HG03039 (cell line): ENCODE measurements at regions not wholly inside any gene's neighbourhood (a gene's known extent, or its start where the extent isn't known, plus 50 kb on each side); places are given as distances from the start of the nearest gene placed in this dataset.

Experiments
- ATAC-seq: cut with Tn5 transposase; IDR thresholded peaks from one replicate; pipeline ENCODE4 v1.9.1; 2021; ENCODE audit warnings: mild to moderate bottlenecking, moderate library complexity; ENCODE audit not compliant: unreplicated experiment

DNA sequence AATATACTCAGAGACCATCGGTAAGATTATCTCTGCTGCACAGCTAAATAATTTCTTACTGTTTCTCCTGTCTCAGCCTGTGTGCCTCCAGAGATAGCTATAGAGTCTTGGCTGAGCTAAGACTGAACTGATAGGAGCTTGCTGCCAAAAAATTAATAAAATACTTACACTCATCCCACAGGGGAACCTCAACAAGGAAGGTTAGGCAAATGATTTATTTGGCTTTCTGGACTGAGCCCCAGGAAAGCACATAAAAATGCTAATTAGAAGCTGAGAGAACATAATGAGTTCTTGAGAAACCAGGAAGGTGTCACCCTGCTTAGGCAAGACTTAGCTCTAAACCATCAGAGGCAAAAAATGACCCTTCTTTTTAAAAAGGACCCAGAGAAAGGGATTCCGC, 534.5 kb downstream of the TNS3 start:
- no peak for ATAC-seq

DNA sequence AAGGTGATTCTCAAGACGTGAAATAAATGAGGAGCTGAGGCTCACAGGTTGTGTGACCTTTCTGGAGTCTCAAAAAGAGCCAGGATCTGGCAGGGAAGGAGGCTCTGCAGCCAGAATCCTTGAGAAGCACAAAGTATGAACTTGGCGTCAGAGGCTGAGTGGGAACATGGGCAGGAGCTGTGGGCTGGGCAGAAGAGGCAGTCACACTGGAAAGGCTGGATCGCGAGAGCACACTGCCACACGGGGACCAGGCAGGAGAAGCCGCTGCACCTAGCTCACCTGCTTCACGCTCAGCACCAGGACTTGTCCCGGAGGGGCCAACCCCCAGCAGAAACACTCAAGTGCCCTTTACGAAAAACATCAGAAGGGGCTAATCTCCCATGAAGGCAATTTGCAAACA, 535.0 kb downstream of the TNS3 start:
- no peak for ATAC-seq

DNA sequence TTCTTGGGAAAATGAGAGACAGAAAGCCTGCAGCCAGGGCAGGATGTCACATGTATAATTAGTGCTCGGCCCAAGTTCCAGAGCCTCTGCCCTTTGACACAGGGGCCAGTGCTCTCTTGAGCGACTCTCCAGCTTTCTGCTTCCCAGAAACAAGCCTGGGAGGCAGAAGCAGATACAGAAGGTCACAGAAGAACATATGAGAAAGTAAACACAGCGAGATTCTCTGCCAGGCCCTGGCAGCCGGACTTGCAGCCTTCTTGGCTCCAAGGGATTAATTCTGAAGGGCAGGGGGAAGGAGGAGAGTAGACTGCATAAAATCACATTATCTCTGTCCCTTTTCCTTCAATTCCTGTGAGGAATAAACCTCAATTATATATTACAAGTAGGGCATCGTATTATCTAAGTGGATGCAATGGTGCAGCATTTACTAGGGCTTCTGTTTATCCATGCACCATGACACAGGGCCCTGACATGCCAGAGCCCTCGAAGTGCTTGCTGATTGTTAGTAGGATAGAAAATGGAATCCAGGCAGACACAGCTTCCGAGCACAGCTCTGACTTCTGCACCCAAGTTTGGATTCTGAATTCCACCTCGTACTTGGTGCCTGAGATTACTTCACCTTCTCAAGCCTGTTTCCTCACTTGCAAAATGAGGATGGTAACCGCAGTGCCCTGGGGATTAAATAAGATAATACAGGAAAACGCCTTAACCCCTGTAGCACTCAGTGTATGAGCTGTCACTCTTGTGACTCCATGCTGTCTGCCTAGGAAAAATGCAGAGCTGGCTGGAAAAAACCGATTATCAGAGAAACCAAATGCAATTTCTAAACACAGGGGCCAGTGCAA, 536.5 kb downstream of the TNS3 start:
- no peak for ATAC-seq

DNA sequence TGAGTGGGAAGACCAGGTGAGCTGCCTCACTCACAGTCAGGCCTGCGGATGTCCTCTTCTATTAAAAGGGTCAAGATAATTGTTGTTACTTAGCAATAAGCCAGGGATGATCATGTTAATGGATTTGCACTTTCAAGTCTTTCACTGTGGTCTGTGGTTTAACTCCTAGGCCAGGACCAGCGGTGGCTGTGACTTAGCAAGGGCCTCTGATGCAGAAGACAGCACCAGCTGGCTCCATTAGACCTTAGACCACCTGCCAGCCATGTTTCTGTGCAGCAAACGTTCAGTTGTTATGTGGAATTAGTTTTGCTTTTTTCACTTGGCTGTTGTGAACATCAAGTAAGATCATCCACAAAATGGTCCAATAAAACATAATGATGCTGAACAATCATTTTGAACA, 537.3 kb downstream of the TNS3 start:
- no peak for ATAC-seq

DNA sequence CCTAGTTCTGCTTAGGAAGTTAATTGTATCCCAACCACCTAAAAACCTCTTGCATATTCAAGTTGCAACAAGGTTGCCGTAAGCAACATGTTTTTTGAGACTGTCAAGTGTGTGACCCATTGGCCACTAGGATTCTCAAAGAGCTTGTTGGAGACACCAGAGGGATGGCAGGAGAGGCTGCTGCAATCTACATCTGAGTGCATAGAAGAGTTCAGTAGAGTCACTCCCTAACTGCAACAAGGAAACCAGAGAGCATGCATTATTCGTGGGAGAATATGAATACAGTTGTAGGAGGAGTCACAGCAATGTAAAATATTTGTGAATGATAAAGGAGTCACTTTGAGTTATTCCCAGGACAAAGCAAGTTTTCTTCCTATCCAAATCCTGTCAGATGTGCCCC, 538.6 kb downstream of the TNS3 start:
- ATAC-seq: no peak

DNA sequence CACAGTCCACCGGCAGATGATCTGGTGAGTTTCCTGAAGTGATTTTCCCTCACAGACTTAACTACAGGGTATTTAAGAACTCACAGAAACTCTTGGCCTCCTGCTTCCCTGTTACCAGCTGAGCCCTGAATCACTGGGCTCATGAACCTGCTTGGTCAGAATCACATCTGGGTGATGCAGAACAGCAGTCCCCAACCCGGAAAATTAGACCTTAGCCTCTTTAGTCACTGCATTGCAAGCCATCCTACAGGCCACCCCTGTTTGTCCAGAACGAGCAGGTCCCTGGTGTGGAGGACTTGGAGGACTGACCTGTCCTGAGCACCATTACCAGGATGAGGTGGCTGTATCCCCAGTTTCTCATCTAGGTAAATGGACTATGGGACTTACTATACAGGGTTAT, 539.2 kb downstream of the TNS3 start:
- no peak for ATAC-seq

DNA sequence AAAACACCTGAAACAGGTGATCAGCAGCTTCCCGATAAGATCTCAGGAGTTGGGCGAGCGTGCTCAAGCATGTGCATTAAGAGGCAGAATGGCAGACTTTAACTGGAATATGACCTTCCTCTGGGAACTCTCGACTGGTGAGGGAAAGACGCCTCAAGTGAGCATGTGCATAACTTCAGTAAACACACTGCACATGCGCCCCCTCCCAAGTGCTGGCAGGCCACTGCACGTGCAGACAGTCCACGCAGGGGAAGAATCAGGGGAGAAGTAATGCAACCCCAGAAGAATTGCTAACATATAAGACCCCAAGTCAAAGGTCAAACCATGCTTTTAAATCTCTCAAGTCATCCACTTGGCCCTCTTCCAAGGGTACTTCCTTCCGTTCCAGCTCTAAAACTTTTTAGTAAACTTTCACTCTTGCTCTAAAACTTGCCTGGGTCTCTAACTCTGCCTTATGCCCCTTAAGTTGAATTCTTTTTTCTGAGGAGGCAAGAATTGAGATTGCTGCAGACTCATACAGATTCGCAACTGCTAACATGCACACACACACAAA, 541.0 kb downstream of the TNS3 start:
- no peak for ATAC-seq

DNA sequence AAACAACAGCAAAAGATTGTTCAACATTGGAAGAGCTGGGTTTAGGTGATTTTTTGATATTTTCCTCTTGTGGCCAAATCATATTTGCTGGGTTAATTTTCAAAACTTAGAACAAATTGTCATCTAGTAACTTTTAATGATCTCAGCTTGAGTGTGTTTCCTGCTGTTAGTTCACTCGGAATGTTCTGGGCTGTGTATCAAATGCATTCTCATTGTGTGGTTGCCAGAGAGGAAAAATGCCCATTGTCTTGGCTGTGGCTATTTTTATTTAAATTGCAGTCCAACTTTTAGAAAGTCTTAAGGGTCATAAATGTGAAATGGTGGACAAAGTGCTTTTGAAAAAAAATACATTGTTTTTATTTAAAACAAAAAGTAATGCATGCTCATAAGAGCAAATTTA, 542.0 kb downstream of the TNS3 start:
- ATAC-seq: no peak

DNA sequence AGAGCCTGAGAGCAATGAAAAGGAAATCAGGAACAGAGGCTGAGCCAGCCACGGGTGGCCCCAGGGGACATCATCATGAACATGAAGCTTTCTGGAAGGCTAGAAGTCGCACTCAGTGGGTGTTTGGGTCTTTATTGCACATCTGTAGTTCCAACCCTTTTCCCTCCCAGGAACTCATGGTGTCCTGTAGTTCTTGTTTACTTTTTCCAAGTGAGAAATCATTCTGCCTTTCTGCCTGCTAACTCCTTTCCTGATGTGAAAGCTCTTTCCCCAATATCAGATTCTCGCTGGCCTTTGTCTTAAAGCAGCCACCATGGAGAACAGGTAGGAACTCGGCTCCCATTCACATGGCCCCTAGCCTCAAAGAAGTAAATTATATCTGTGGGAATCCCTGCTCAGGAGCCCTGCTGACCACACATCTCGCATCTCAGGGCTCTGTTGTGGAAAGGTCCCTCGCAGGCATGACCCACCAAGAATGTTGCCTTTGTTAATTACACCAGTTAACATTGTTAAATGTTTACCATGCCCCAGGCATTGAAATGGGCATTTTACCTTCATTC, 542.7 kb downstream of the TNS3 start:
- ATAC-seq: no peak

DNA sequence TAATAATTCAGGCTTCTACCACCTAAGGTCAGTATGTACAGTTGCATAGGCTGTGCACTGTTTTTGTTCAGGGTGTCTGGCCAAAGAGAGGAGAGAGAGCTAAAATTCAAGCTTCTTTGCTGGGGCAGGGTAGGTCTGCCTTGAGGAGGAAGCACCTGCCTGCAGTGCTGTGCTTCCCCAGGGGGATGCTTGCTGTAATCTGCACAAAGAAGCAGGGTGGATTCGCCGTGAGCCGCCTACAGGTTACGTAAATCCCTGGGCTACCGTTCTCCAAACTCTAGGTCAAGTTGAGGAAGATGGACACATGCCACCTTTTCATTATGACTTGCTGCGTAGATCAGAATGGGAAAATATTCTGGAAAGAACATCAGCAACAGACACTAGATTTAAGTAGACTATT, 543.3 kb downstream of the TNS3 start:
- ATAC-seq: no peak

DNA sequence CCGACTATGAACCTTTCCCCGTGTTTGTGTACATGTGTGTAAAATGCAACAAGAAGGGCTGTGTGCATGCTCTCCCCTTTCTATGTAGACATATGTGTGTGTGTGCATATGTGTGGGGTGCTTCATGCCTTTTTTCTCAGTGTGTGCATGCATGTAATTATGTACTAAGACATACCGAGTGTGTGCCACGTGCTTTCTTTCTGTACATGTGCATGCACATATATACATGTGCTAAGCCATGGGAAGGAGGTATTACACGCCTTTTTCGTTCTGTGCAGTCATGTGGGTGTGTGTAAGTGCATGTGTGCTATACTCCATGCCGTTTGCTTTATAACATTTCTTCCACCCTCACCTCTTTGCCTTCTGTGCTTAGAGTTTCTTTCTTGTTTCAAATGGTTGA, 544.3 kb downstream of the TNS3 start:
- ATAC-seq: no peak

DNA sequence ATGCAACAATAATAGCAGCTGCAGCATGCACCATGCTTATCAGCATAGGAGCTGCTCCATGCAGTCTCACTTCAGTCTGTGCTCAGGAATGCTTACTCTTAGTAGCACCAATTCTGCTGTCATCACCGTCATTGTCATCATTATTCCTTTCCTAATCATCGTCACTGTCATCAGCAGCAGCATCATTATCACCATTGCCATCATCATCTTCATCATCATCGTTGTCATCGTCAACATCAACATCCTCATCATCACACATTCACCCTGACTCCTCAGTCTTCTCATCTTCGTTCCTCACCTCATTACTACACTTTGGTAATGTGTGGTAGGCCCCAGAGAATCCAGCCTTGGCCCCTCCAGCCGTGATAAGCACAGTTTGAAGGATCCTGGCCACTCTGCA, 545.0 kb downstream of the TNS3 start:
- no peak for ATAC-seq

DNA sequence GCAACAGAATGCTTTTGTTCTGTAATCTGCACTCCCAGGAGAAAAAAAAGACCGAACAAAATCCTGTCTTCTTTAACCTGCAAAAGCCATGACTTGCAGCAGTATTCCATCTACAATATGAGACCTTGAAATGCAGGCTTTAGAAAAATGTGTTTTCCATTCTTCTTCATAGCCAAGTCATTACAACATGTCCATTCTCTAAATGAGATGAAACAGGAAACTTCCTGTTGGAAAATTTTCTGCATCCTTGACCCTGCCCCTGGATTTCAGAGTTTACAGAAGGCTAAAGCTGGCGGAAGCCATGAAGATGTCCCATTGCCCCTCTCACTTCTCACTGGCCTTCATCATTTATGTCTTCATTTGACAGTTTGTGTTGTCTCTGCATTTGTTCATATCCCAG, 546.4 kb downstream of the TNS3 start:
- ATAC-seq: no peak

DNA sequence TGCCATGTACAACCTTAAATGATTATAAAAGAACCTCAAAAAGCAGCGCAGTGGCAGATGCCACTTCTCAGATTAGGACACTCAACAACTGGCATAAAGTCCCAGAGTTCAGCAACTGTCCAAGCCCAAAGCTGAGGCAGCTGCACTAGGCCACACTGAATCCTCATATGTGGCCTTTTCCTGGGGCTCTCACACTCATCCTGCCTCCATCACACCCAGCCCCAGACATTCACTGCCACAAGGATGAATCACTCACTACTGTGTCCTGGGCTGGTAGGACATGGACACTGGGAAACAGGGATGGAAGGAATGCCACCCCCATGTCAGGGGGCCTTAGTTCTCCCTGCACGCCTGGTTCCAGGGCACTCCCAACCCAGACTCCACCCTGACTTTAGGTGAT, 547.7 kb downstream of the TNS3 start:
- ATAC-seq: no peak

DNA sequence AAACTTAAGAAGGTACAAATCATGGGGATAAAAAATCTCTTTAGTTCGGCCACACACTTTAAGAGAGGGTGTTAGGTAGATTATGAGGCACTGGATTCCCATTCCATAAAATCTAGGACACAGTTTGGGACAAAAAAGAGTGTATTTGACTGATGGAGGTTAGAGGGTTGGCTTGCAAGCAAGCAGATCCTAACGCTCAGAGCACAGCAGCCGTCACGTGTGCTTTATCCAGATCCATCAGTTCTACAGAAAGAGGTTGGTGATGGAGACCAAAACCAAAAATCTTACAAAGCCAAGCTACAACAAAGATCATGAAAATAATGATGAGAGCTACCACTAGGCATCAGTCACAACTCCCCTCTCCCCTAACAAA, 549.4 kb downstream of the TNS3 start:
- no peak for ATAC-seq

DNA sequence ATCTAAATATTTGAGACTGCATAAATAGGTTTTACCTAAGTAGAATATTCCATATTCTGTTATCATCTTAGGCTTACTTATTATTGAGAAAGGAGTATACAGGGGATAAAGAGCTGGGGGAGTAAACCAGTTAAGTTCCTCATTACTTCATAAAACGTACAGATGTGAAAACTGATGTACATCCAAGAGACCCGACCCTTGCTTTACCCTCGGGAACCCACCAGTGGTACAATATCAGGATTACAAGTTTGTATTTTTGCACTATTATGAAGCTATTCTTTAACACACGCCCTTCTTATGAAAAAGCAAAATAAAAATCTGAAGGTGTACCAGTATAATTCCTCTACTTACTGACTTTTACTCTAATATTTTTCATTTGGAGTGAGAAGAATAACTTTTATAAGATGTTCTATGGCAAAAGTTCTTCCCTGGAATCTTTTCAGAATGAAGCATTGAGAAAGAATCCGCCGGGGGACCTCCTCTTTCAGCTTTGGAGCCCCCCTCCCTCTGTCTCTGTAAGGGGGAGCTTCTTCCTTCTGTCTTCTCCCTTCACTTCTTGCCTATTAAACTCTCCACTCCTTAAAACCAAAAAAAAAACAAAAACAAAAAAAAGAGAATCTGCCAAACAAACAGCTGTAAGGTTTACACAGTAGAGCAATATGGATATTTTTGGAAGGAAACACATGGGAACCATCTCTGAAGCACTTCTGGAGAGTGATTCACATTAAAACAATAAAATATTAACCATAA, 550.0 kb downstream of the TNS3 start:
- no peak for ATAC-seq

DNA sequence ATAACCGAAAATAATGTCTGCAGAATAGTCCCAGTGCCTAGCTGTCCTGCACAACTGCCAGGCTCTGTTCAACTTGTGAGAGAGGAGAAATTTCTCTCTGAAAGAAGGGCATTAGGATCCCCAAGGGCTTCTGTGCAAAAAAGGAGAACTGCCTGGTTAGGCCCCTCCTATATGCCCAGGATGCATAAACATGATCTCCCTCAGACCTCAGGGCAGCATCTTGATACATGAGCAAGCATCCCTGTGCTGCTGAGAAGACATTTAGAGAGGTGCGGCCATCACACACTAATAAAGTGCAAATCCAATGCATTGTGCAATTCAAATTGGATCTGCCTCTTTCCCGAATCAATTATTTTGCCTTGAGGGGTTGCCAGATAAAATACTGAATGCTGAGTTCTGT, 553.6 kb downstream of the TNS3 start:
- no peak for ATAC-seq

DNA sequence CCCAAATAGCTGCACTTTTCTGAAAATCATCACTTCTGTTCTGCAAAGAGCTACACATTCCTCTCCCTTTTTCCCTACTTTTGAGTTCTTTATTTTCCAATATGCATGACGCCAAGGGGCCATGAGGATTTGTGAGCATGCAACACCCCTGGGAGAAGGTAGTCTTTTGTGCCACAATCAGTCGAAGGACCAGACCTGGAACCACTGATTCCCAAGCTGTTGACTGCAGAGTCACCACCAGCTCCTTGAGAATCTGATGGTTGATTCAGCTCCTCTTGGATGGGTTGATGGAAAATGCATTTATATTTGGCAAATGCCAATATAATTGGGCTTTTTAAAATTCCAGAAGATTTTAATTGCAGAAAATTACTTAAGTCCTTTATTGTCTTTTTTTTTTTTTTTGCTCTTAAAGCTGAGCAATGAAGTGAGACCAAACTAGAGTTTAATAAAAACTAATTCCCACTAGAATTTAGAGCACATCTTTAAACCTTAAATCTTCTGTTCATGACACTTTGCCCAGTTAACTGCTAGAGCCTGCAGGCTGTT, 554.1 kb downstream of the TNS3 start:
- ATAC-seq: no peak

DNA sequence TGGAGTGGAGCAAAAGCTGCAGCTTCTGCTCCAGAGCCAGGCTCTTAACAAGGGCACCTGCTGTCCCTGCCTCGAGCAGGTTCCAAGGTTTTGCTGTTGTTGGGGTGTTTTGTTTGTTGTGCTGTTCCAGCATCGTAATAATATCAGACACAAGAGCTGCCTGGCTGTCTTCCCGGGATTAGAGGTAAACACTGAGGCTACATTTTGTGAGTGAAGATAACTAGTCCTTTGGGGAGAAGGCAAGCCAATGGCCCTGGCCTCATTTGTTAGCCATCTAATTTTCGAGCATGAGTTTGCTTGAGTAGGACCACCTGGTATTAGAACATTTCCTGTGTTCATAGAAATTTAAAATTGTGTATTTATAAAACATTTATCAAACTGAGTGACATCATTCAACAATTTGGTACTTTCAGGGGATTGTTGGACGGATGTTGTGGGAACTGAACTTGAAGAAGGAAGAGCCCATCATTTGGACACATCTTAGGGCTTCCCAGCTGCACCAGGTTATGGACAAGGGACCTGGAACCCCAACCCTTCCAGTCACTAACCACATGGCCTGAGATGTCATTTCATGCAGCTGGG, 555.0 kb downstream of the TNS3 start:
- no peak for ATAC-seq

DNA sequence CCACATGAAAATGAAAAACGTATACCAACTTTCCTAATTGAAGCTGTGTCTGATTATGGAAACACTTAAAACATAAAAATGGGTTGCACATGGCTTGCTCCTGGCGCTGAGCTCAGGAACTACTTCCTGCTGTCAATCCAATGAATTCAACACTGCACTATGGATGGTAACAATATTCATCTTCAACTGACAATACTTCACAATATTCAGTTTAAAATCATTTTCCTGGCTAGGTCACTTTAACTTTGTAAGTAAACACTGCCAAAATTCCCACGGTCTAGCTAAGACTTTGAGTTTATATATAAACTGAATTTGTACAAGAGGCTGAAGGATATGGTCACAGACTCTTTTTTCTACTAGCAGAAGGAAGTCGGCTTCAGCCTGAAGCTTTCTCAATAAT, 556.9 kb downstream of the TNS3 start:
- no peak for ATAC-seq

DNA sequence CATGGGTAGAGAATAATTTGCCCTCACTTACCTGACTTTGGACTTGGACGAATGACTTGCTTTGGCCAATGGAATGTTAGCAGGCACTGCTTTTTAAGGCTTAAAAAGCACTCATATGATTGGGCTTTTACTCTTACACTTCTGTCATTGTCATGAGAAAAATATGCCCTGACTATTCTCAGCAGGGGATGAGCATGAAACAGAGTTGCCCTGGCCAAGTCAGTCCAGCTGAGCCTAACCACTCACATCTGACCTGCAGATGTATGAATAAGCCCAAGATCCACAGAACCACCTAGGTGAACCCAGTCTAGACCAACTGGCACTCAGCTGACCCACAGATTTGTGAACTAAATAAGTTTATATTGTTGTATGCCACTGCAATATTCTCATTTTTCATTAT, 573.5 kb downstream of the TNS3 start:
- ATAC-seq: no peak
